Ishikawa (cell line): ENCODE measurements at regions not wholly inside any gene's neighbourhood (a gene's known extent, or its start where the extent isn't known, plus 50 kb on each side); places are given as distances from the start of the nearest gene placed in this dataset.

ENCODE experiments used
- CEBPB ChIP-seq: IDR thresholded peaks from 2 replicates; pipeline ENCODE4 v1.6.1; 2012
- CREB1 ChIP-seq: IDR thresholded peaks from 2 replicates; pipeline ENCODE4 v1.6.1; 2012; ENCODE audit warnings: low read depth
- EGR1 ChIP-seq: IDR thresholded peaks from 2 replicates; pipeline ENCODE4 v1.6.1; 2012
- EP300 ChIP-seq: IDR thresholded peaks from 2 replicates; pipeline ENCODE4 v1.6.1; 2012; ENCODE audit warnings: borderline replicate concordance
- FOXM1 ChIP-seq: IDR thresholded peaks from 2 replicates; pipeline ENCODE4 v1.6.1; 2012; ENCODE audit warnings: low read depth, borderline replicate concordance
- NFIC ChIP-seq: IDR thresholded peaks from 2 replicates; pipeline ENCODE4 v1.6.1; 2012
- RAD21 ChIP-seq: IDR thresholded peaks from 2 replicates; pipeline ENCODE4 v1.6.1; 2012; ENCODE audit warnings: low read depth
- TAF1 ChIP-seq: IDR thresholded peaks from 2 replicates; pipeline ENCODE4 v1.6.1; 2012; ENCODE audit warnings: low read depth, mild to moderate bottlenecking
- TCF12 ChIP-seq: IDR thresholded peaks from 2 replicates; pipeline ENCODE4 v1.6.1; 2012; ENCODE audit warnings: low read depth
- TEAD4 ChIP-seq: IDR thresholded peaks from 2 replicates; pipeline ENCODE4 v1.6.1; 2012
- YY1 ChIP-seq: IDR thresholded peaks from 2 replicates; pipeline ENCODE4 v1.6.1; 2012; ENCODE audit warnings: low read depth
- ZBTB7A ChIP-seq: IDR thresholded peaks from 2 replicates; pipeline ENCODE4 v1.6.1; 2012; ENCODE audit warnings: low read depth
- TF ChIP-seq, protein P1 (sequence below): IDR thresholded peaks from 2 replicates; pipeline ENCODE4 v1.6.1; 2012
- TF ChIP-seq, protein P2 (sequence below): IDR thresholded peaks from 2 replicates; pipeline ENCODE4 v1.6.1; 2012
- TF ChIP-seq, protein P3 (sequence below): IDR thresholded peaks from 2 replicates; pipeline ENCODE4 v1.6.1; 2012; ENCODE audit warnings: low read depth, mild to moderate bottlenecking

GRCh38 chr3:56981445-56982230 is 78.8 kb upstream of the SPATA12 start:
- TF ChIP-seq FOXM1 (no peak), YY1 (no peak), RAD21 (no peak), TAF1 (no peak), CEBPB (no peak), ZBTB7A (no peak), NFIC (no peak), EP300 (no peak), TEAD4 (no peak), EGR1 (no peak), TCF12 (no peak)
- TF ChIP-seq, protein P1, sequence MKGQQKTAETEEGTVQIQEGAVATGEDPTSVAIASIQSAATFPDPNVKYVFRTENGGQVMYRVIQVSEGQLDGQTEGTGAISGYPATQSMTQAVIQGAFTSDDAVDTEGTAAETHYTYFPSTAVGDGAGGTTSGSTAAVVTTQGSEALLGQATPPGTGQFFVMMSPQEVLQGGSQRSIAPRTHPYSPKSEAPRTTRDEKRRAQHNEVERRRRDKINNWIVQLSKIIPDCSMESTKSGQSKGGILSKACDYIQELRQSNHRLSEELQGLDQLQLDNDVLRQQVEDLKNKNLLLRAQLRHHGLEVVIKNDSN = no peak
- TF ChIP-seq, protein P2, sequence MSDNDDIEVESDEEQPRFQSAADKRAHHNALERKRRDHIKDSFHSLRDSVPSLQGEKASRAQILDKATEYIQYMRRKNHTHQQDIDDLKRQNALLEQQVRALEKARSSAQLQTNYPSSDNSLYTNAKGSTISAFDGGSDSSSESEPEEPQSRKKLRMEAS = no peak
- TF ChIP-seq, protein P3, sequence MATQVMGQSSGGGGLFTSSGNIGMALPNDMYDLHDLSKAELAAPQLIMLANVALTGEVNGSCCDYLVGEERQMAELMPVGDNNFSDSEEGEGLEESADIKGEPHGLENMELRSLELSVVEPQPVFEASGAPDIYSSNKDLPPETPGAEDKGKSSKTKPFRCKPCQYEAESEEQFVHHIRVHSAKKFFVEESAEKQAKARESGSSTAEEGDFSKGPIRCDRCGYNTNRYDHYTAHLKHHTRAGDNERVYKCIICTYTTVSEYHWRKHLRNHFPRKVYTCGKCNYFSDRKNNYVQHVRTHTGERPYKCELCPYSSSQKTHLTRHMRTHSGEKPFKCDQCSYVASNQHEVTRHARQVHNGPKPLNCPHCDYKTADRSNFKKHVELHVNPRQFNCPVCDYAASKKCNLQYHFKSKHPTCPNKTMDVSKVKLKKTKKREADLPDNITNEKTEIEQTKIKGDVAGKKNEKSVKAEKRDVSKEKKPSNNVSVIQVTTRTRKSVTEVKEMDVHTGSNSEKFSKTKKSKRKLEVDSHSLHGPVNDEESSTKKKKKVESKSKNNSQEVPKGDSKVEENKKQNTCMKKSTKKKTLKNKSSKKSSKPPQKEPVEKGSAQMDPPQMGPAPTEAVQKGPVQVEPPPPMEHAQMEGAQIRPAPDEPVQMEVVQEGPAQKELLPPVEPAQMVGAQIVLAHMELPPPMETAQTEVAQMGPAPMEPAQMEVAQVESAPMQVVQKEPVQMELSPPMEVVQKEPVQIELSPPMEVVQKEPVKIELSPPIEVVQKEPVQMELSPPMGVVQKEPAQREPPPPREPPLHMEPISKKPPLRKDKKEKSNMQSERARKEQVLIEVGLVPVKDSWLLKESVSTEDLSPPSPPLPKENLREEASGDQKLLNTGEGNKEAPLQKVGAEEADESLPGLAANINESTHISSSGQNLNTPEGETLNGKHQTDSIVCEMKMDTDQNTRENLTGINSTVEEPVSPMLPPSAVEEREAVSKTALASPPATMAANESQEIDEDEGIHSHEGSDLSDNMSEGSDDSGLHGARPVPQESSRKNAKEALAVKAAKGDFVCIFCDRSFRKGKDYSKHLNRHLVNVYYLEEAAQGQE = no peak

GRCh38 chr3:56980798-56981390 is 79.6 kb upstream of the SPATA12 start:
- TF ChIP-seq CREB1 (no peak), NFIC (no peak), TCF12 (no peak), RAD21 (no peak), TAF1 (no peak), CEBPB (no peak), TEAD4 (no peak)
- TF ChIP-seq, protein P2 = no peak
- TF ChIP-seq, protein P3 = no peak

DNA sequence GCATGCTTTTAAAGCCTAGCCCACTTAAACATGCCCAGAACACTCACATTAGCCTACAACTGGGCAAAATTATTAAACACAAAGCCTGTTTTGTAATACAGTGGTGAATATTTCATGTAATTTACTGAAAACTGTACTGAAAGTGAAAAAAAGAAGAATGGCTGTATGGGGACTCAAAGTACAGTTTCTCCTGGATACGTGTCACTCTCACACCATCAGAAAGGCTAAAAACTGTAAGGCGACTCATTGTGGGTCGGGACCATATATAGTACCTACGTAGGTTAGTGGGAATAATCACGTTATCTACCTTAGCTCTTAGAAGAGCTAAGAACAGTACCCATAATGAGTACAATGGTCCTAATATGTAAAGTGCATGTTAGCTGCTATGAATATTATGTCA is 80.2 kb upstream of the SPATA12 start:
- no peak for TF ChIP-seq TAF1

DNA sequence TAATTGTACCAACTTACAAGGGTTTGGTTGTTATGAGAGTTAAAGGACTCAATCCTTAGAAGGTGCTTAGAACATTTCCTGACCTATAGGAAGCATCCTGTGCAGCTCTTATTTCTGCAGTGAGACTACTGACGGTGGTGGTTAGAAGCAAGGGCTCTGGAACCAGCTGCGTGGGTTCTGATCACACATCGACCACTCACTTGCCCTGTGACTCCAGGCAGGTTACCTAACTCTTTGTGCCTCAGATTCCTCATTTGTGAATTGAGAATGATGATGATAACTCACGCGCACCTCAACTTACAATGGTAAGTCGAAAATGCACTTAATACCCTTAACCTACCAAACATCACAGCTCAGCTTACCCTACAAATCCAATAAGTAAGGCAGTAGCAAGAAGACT is 80.7 kb upstream of the SPATA12 start:
- TF ChIP-seq, protein P3 = no peak
- TF ChIP-seq CREB1 = no peak
- TF ChIP-seq NFIC = no peak
- no peak for TF ChIP-seq FOXM1
- no peak for TF ChIP-seq EGR1
- no peak for TF ChIP-seq TCF12
- TF ChIP-seq ZBTB7A = no peak
- no peak for TF ChIP-seq RAD21
- no peak for TF ChIP-seq YY1
- TF ChIP-seq TEAD4 = no peak
- TF ChIP-seq, protein P1 = no peak
- TF ChIP-seq, protein P2 = no peak
- no peak for TF ChIP-seq EP300
- no peak for TF ChIP-seq TAF1
- no peak for TF ChIP-seq CEBPB
